Naive thymus-derived CD4-positive, alpha-beta T cell (primary cell): ENCODE measurements at regions not wholly inside any gene's neighbourhood (a gene's known extent, or its start where the extent isn't known, plus 50 kb on each side); places are given as distances from the start of the nearest gene placed in this dataset.

Source experiments
- ATAC-seq: fragments of 150-1000 bp; cut with Tn5 transposase; 2 replicates; pipeline ENCODE4 v1.10.0; 2021; ENCODE audit warnings: mild to moderate bottlenecking, moderate library complexity
- CTCF ChIA-PET: fragments of 350-600 bp; sonication (Branson Sonifier 250); formaldehyde crosslinking; loops from one replicate; lab custom pipeline; 2021; ENCODE audit warnings: antibody characterized with exemption; lab: Charles Lee
- POLR2A ChIA-PET: fragments of 350-600 bp; sonication (Branson Sonifier 250); formaldehyde crosslinking; loops from one replicate; lab custom pipeline; 2021; ENCODE audit warnings: antibody characterized with exemption, inconsistent platforms; lab: Charles Lee
- DNase-seq, 9 donors: peaks; one replicate each; pipeline versions ENCODE4 v3.0.0 to v3.0.0-alpha.2; 2020 to 2022; ENCODE audit warnings: mixed read lengths in 1 of 9
- H3K27ac ChIP-seq: one replicate; pipeline ENCODE4 v1.7.0; 2013; ENCODE audit warnings: mild to moderate bottlenecking, low read depth, low read length, moderate library complexity
- H3K27me3 ChIP-seq, 2 donors: one replicate each; pipeline ENCODE4 v1.7.0; 2013; ENCODE audit warnings: low read length in 2 of 2, mild to moderate bottlenecking in 2 of 2, moderate library complexity in 2 of 2; ENCODE audit not compliant: control insufficient read depth in 2 of 2, insufficient read depth in 2 of 2
- H3K36me3 ChIP-seq, 3 experiments: 1 replicate in 2 of 3; 2 replicates in 1 of 3; pipeline ENCODE4 v1.7.0; 2013; ENCODE audit warnings: low read length in 3 of 3, mild to moderate bottlenecking in 3 of 3, moderate library complexity in 1 of 3; ENCODE audit not compliant: insufficient read depth in 3 of 3, control insufficient read depth in 2 of 3
- H3K4me1 ChIP-seq, 2 donors: one replicate each; pipeline ENCODE4 v1.7.0; 2013; ENCODE audit warnings: low read length in 2 of 2, mild to moderate bottlenecking in 2 of 2, moderate library complexity in 1 of 2; ENCODE audit not compliant: control insufficient read depth in 2 of 2, insufficient read depth in 2 of 2
- H3K4me3 ChIP-seq: 2 replicates; pipeline ENCODE4 v1.7.0; 2013; ENCODE audit warnings: mild to moderate bottlenecking, low read length
- H3K9me3 ChIP-seq, 3 experiments: 1 replicate in 2 of 3; 2 replicates in 1 of 3; pipeline ENCODE4 v1.7.0; 2013; ENCODE audit warnings: low read length in 3 of 3; ENCODE audit not compliant: control insufficient read depth in 2 of 3
- H3K27ac Mint-ChIP-seq, 9 donors: one replicate each; pipeline ENCODE4 v1.8.0; 2020 to 2022; ENCODE audit warnings: mixed read lengths in 9 of 9, mild to moderate bottlenecking in 8 of 9, moderate library complexity in 5 of 9, inconsistent platforms in 2 of 9
- H3K27me3 Mint-ChIP-seq, 5 donors: one replicate each; pipeline ENCODE4 v1.8.0; 2021 to 2022; ENCODE audit warnings: mixed read lengths in 5 of 5, mild to moderate bottlenecking in 1 of 5
- H3K36me3 Mint-ChIP-seq, 5 donors: one replicate each; pipeline ENCODE4 v1.8.0; 2020 to 2022; ENCODE audit warnings: mixed read lengths in 5 of 5, mild to moderate bottlenecking in 3 of 5, inconsistent platforms in 1 of 5
- H3K4me1 Mint-ChIP-seq, 7 donors: one replicate each; pipeline ENCODE4 v1.8.0; 2020 to 2022; ENCODE audit warnings: mixed read lengths in 7 of 7, mild to moderate bottlenecking in 3 of 7, inconsistent platforms in 1 of 7
- H3K4me3 Mint-ChIP-seq, 10 donors: one replicate each; pipeline ENCODE4 v1.8.0; 2020 to 2022; ENCODE audit warnings: mild to moderate bottlenecking in 10 of 10, mixed read lengths in 10 of 10, moderate library complexity in 6 of 10, inconsistent platforms in 2 of 10
- H3K9me3 Mint-ChIP-seq, 11 donors: one replicate each; pipeline ENCODE4 v1.8.0; 2020 to 2022; ENCODE audit warnings: mixed read lengths in 11 of 11, mild to moderate bottlenecking in 4 of 11, inconsistent platforms in 1 of 11, moderate library complexity in 1 of 11
- intact Hi-C, 2 donors: fragments of 100-400 bp; cut with micrococcal nuclease; formaldehyde crosslinking; loops; one replicate each; pipeline ENCODE4 v1.15.1; 2023

DNA sequence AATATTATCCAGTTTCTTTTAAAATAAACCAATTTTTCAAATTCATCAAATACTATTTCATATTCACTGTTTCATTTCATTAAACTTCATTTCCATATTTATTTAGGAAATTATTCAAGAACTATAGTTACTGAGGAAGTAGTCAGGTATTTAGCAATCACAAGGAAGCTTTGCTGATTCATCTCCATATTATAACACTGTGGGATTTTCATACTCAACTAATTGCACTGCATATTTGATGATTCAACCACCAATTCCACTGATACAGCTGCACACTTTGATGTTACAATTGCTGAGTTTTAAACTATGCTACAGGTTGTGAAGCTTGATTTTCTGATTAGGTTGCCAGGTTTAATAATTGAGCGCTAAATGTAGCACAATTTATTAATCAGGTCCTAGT lies 556.8 kb upstream of the SLITRK1 start:
- no peaks in the 10 kb centered on the region for H3K36me3 ChIP-seq
- peaks cover 0 to 4% (median 0%) of the 10 kb centered on the region in 11 donors for H3K9me3 Mint-ChIP-seq
- no peaks in the 10 kb centered on the region for H3K9me3 ChIP-seq
- no peak overlapping the region for H3K27ac Mint-ChIP-seq
- DNase-seq, result no peak
- POLR2A ChIA-PET, result no interaction called here
- CTCF ChIA-PET, result no interaction called here
- H3K36me3 Mint-ChIP-seq, result no peaks in the 10 kb centered on the region
- no peaks in the 10 kb centered on the region for H3K4me1 Mint-ChIP-seq
- no peak for ATAC-seq
- H3K27me3 ChIP-seq, result no peaks in the 10 kb centered on the region
- H3K27me3 Mint-ChIP-seq, result no peaks in the 10 kb centered on the region
- H3K27ac ChIP-seq, result no peak overlapping the region
- intact Hi-C loops, result no loop called here
- H3K4me3 ChIP-seq, result no peak overlapping the region
- H3K4me1 ChIP-seq, result no peaks in the 10 kb centered on the region
- no peak overlapping the region for H3K4me3 Mint-ChIP-seq

DNA sequence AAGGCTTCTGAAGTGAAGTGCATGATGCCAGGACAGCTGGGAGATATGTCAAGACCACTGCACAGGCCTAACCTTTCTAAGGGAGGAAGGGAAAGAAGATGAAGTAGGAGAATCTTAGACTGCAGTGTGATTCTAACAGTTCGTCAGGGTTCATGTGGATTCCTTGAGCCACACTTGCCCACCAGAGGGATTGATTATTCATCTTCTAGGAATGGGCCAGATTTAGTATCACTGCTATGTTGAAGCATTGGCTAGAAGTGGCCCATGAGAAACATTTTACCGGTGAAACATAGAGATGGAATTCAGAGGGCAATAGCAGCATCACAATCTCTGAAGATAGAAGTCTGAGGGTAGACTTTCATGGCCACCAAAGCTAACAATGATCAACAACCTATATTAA lies 550.8 kb upstream of the SLITRK1 start:
- no peaks in the 10 kb centered on the region for H3K36me3 ChIP-seq
- no peaks in the 10 kb centered on the region for H3K9me3 ChIP-seq
- POLR2A ChIA-PET, result no interaction called here
- CTCF ChIA-PET, result no interaction called here
- no peak overlapping the region for H3K4me3 ChIP-seq
- no peak overlapping the region for H3K27ac ChIP-seq
- DNase-seq (no peak), ATAC-seq (no peak)
- H3K27me3 ChIP-seq, result no peaks in the 10 kb centered on the region
- Mint-ChIP-seq H3K4me1 (no peaks in the 10 kb centered on the region), H3K27me3 (no peaks in the 10 kb centered on the region), H3K9me3 (no peaks in the 10 kb centered on the region), H3K4me3 (no peak overlapping the region), H3K36me3 (no peaks in the 10 kb centered on the region), H3K27ac (no peak overlapping the region)
- no peaks in the 10 kb centered on the region for H3K4me1 ChIP-seq
- intact Hi-C loops, result loop anchor here in 1 of 2 donors (2.0 kb wide), 1 partner anchor 20 kb away; no protein-coding TSS in a partner anchor

- Histone ChIP-seq H3K4me1 (no peaks in the 10 kb centered on the region), H3K27ac (no peak overlapping the region), H3K4me3 (no peak overlapping the region), H3K27me3 (no peaks in the 10 kb centered on the region), H3K9me3 (no peaks in the 10 kb centered on the region), H3K36me3 (no peaks in the 10 kb centered on the region)
- Mint-ChIP-seq H3K9me3 (peaks cover 0 to 5% (median 0%) of the 10 kb centered on the region in 11 donors), H3K36me3 (no peaks in the 10 kb centered on the region), H3K27ac (no peak overlapping the region), H3K4me1 (no peaks in the 10 kb centered on the region), H3K4me3 (no peak overlapping the region), H3K27me3 (no peaks in the 10 kb centered on the region)
- POLR2A ChIA-PET, result no interaction called here
- ATAC-seq (no peak), DNase-seq (no peak)
- CTCF ChIA-PET, result no interaction called here
- intact Hi-C loops, result loop anchor here in 1 of 2 donors (2.0 kb wide), 1 partner anchor 19 kb away; no protein-coding TSS in a partner anchor
These were observed 549.4 kb upstream of the SLITRK1 start for GRCh38 chr13:84431646-84432045.

- Histone ChIP-seq H3K9me3 (no peaks in the 10 kb centered on the region), H3K36me3 (no peaks in the 10 kb centered on the region), H3K4me1 (no peaks in the 10 kb centered on the region), H3K4me3 (no peak overlapping the region), H3K27ac (no peak overlapping the region), H3K27me3 (no peaks in the 10 kb centered on the region)
- Mint-ChIP-seq H3K9me3 (peaks cover 0 to 5% (median 0%) of the 10 kb centered on the region in 11 donors), H3K27me3 (no peaks in the 10 kb centered on the region), H3K4me3 (no peak overlapping the region), H3K4me1 (no peaks in the 10 kb centered on the region), H3K36me3 (no peaks in the 10 kb centered on the region), H3K27ac (no peak overlapping the region)
- no peak for DNase-seq
- CTCF ChIA-PET, result no interaction called here
- no peak for ATAC-seq
- POLR2A ChIA-PET, result no interaction called here
- intact Hi-C loops, result no loop called here
These were observed 548.2 kb upstream of the SLITRK1 start for GRCh38 chr13:84430446-84430845.

DNA sequence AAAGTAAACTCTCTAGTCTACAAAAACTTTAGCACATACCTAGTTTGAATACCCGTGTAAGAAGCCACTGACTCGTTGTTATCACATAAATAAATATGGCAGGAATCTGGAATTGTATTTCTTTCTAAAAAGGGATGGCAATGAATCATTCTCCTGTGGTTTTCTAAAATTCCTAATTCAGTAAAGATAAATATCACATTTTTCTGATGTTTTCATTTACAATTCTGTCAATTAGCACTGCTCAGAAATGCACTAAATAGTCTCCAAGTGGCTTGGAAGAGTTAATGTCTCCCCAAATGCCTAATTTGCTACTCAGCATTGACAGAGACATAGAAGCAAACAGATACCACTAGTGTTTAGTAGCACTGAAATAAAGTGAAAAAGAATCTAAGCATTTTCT lies 547.7 kb upstream of the SLITRK1 start:
- POLR2A ChIA-PET, result no interaction called here
- H3K27me3 Mint-ChIP-seq, result no peaks in the 10 kb centered on the region

GRCh38 chr13:84418041-84418440 lies 535.8 kb upstream of the SLITRK1 start:
- H3K4me1 ChIP-seq, result no peaks in the 10 kb centered on the region
- ChIA-PET CTCF (no interaction called here), POLR2A (no interaction called here)
- no peak for DNase-seq
- H3K9me3 Mint-ChIP-seq, result peaks cover 0 to 22% (median 5%) of the 10 kb centered on the region in 11 donors
- no peak for ATAC-seq
- no peak overlapping the region for H3K27ac Mint-ChIP-seq
- intact Hi-C loops, result no loop called here
- no peaks in the 10 kb centered on the region for H3K4me1 Mint-ChIP-seq
- H3K27me3 ChIP-seq, result no peaks in the 10 kb centered on the region
- no peak overlapping the region for H3K4me3 ChIP-seq
- no peaks in the 10 kb centered on the region for H3K36me3 ChIP-seq
- no peak overlapping the region for H3K27ac ChIP-seq
- no peaks in the 10 kb centered on the region for H3K27me3 Mint-ChIP-seq
- peaks cover 0 to 3% (median 0%) of the 10 kb centered on the region in 5 donors for H3K36me3 Mint-ChIP-seq
- H3K9me3 ChIP-seq, result no peaks in the 10 kb centered on the region
- H3K4me3 Mint-ChIP-seq, result no peak overlapping the region

More for the DNA sequence above, 547.7 kb upstream of the SLITRK1 start:
- Histone ChIP-seq H3K9me3 (no peaks in the 10 kb centered on the region), H3K4me1 (no peaks in the 10 kb centered on the region), H3K4me3 (no peak overlapping the region), H3K36me3 (no peaks in the 10 kb centered on the region), H3K27ac (no peak overlapping the region), H3K27me3 (no peaks in the 10 kb centered on the region)
- no peaks in the 10 kb centered on the region for H3K4me1 Mint-ChIP-seq
- ATAC-seq, result no peak
- intact Hi-C loops, result no loop called here
- H3K36me3 Mint-ChIP-seq, result no peaks in the 10 kb centered on the region
- no peak overlapping the region for H3K4me3 Mint-ChIP-seq
- CTCF ChIA-PET, result no interaction called here
- H3K9me3 Mint-ChIP-seq, result peaks cover 0 to 6% (median 0%) of the 10 kb centered on the region in 11 donors
- H3K27ac Mint-ChIP-seq, result no peak overlapping the region
- DNase-seq, result no peak

DNA sequence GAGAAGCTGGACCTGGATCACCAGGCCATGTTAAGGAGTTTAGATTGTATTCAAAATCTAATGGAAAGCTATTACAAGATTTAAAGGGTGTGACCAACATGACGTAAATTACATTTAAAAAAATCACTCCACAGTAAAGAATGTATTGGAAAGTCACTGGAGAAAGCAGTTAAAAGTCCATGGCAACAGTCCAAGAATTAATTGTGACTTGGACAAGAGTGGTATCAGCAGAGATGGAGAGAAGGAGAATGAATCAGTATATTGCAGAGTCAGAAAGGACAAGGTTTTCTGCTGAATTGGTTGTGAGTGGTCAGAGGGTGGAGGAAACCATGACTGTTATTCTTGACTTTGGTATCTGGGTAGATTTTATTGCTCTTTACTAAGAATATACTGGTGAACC lies 535.1 kb upstream of the SLITRK1 start:
- intact Hi-C loops, result no loop called here
- H3K4me3 ChIP-seq, result no peak overlapping the region
- H3K27ac ChIP-seq, result no peak overlapping the region
- Mint-ChIP-seq H3K9me3 (peaks cover 0 to 22% (median 5%) of the 10 kb centered on the region in 11 donors), H3K36me3 (peaks cover 0 to 3% (median 0%) of the 10 kb centered on the region in 5 donors), H3K27me3 (no peaks in the 10 kb centered on the region), H3K27ac (no peak overlapping the region), H3K4me3 (no peak overlapping the region), H3K4me1 (no peaks in the 10 kb centered on the region)
- DNase-seq (no peak), ATAC-seq (no peak)
- H3K27me3 ChIP-seq, result no peaks in the 10 kb centered on the region
- H3K36me3 ChIP-seq, result no peaks in the 10 kb centered on the region
- H3K9me3 ChIP-seq, result no peaks in the 10 kb centered on the region
- ChIA-PET POLR2A (no interaction called here), CTCF (no interaction called here)
- no peaks in the 10 kb centered on the region for H3K4me1 ChIP-seq
